AG09309 (cell line): ENCODE measurements at regions not wholly inside any gene's neighbourhood (a gene's known extent, or its start where the extent isn't known, plus 50 kb on each side); places are given as distances from the start of the nearest gene placed in this dataset.

Source experiments
- DNase-seq: peaks from one replicate; pipeline ENCODE4 v3.0.0-alpha.2; 2010; ENCODE audit warnings: low read depth
- H3K4me3 ChIP-seq: 2 replicates; pipeline ENCODE4 v1.5.1; 2011; ENCODE audit warnings: mild to moderate bottlenecking, low read depth, low read length, moderate library complexity; ENCODE audit not compliant: control insufficient read depth
- CTCF ChIP-seq: IDR thresholded peaks from 2 replicates; pipeline ENCODE4 v1.5.1; 2011; ENCODE audit warnings: mild to moderate bottlenecking, low read depth, low read length, inconsistent platforms; ENCODE audit not compliant: insufficient read depth, control insufficient read depth; ENCODE audit errors: missing control alignments

GRCh38 chr6:93048381-93048780, 371.0 kb downstream of the EPHA7 start:
- H3K4me3 ChIP-seq, result no peak overlapping the region
- no peak for TF ChIP-seq CTCF
- no peak for DNase-seq

- H3K4me3 ChIP-seq, result no peak overlapping the region
- TF ChIP-seq CTCF, result no peak
- no peak for DNase-seq
Measured at GRCh38 chr6:93047033-93047432, 372.3 kb downstream of the EPHA7 start.

- no peak for DNase-seq
- no peak for TF ChIP-seq CTCF
- no peak overlapping the region for H3K4me3 ChIP-seq
Measured at GRCh38 chr6:93045156-93045555, 374.2 kb downstream of the EPHA7 start.

GRCh38 chr6:93040375-93040774, 379.0 kb downstream of the EPHA7 start:
- DNase-seq, result no peak
- TF ChIP-seq CTCF, result no peak
- H3K4me3 ChIP-seq, result no peak overlapping the region

GRCh38 chr6:93036835-93037234, 382.5 kb downstream of the EPHA7 start:
- H3K4me3 ChIP-seq, result no peak overlapping the region
- no peak for TF ChIP-seq CTCF
- no peak for DNase-seq

GRCh38 chr6:93035756-93036155, 383.6 kb downstream of the EPHA7 start:
- H3K4me3 ChIP-seq, result no peak overlapping the region
- TF ChIP-seq CTCF, result no peak
- DNase-seq, result no peak
